Fibroblast of skin of left biceps (primary cell): ENCODE measurements at regions not wholly inside any gene's neighbourhood (a gene's known extent, or its start where the extent isn't known, plus 50 kb on each side); places are given as distances from the start of the nearest gene placed in this dataset.

ENCODE experiments used
- DNase-seq, 2 experiments: peaks; one replicate each; pipeline ENCODE4 v3.0.0-alpha.2; 2013; ENCODE audit warnings: low read depth in 2 of 2

GRCh38 chr9:107542411-107543157 lies 53.0 kb upstream of the KLF4 start:
- no peak for DNase-seq

DNA sequence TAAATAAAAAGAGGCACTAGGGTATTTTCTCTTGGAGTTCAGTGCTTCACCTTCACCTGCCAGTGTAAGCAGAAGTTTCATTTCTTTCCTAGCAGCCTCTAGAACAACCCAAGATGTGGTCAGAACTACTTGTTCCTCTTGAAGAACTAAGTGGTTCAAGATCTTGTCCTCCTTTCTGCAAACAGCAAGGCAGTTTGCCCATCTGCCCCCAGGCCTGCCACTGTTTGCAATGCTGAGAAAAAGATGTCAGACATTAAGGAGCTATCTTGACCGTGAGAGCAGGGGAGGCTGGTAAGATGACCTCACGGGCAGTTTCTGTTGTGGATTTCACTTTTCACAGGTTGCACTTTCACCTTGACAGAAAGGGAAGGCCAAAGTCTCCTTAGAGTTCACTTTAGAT lies 52.0 kb upstream of the KLF4 start:
- no peak for DNase-seq

GRCh38 chr9:107540164-107540561 lies 50.6 kb upstream of the KLF4 start:
- DNase-seq, result no peak

DNA sequence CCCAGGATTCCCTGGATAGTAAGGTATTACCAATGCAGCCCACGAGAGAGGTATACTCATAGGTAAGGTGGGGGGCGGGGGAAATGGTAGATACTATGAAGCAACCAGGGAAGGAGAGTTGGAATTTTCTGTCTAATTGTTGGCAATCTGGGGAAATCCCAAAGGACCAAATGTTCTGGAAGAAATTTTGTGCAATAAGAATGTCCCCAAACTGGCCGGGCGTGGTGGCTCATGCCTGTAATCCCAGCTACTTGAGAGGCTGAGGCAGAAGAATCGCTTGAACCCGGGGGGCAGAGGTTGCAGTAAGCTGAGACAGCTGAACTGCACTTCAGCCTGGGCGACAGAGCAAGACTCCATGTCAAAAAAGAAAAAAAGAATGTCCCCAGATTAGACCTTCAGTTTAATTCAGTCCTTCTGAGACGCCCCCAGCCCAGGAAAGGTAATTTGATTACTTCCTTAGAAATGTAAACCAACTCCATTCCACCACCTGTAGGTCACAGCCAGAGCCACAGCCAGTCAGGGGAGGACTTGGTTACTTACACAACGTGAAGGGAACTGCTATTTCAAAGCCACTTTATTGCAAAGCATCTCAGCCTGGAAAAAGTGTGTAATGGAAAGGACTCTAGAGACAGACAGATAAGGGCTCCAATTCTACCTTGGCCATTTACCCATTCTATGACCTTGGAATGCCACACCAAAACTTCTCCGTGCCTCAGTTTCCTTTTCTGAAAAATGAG lies 50.0 kb upstream of the KLF4 start:
- no peak for DNase-seq
